Astrocyte (in vitro differentiated cells and primary cell): ENCODE measurements at regions not wholly inside any gene's neighbourhood (a gene's known extent, or its start where the extent isn't known, plus 50 kb on each side); places are given as distances from the start of the nearest gene placed in this dataset.

Experiments
- DNase-seq: peaks from one replicate; pipeline ENCODE4 v3.0.0-alpha.2; 2010; ENCODE audit warnings: low read depth
- FAIRE-seq: peaks from 2 replicates; lab custom pipeline; 2011; peaks lifted over from hg19 to GRCh38; lab: Jason Lieb, UNC
- H2AFZ ChIP-seq: 2 replicates; pipeline ENCODE4 v1.6.0; 2012; ENCODE audit warnings: low read depth, low read length, inconsistent platforms
- H3K27ac ChIP-seq: 2 replicates; pipeline ENCODE4 v1.5.1; 2011; ENCODE audit warnings: low read depth, low read length, inconsistent platforms
- H3K27me3 ChIP-seq: 2 replicates; pipeline ENCODE4 v1.6.0; 2011; ENCODE audit warnings: low read length, inconsistent platforms; ENCODE audit not compliant: insufficient read depth
- H3K36me3 ChIP-seq: 2 replicates; pipeline ENCODE4 v1.5.1; 2011; ENCODE audit warnings: low read length, inconsistent platforms; ENCODE audit not compliant: insufficient read depth
- H3K4me1 ChIP-seq: 2 replicates; pipeline ENCODE4 v1.5.1; 2011; ENCODE audit warnings: low read length, inconsistent platforms; ENCODE audit not compliant: insufficient read depth
- H3K4me2 ChIP-seq: 2 replicates; pipeline ENCODE4 v1.6.0; 2012; ENCODE audit warnings: low read length, inconsistent platforms
- H3K4me3 ChIP-seq: 2 replicates; pipeline ENCODE4 v1.5.1; 2011; ENCODE audit warnings: low read depth, mild to moderate bottlenecking, low read length, inconsistent platforms; ENCODE audit not compliant: insufficient read depth
- H3K79me2 ChIP-seq: 2 replicates; pipeline ENCODE4 v1.6.0; 2012; ENCODE audit warnings: mild to moderate bottlenecking, low read length, inconsistent platforms; ENCODE audit not compliant: insufficient read depth
- H3K9ac ChIP-seq: 2 replicates; pipeline ENCODE4 v1.6.0; 2012; ENCODE audit warnings: mild to moderate bottlenecking, low read length, inconsistent platforms
- H3K9me3 ChIP-seq: 2 replicates; pipeline ENCODE4 v1.5.1; 2012; ENCODE audit warnings: low read depth, mild to moderate bottlenecking, low read length, inconsistent platforms; ENCODE audit not compliant: insufficient read depth
- H4K20me1 ChIP-seq: 2 replicates; pipeline ENCODE4 v1.6.0; 2012; ENCODE audit warnings: low read length, inconsistent platforms; ENCODE audit not compliant: insufficient read depth
- H3K27ac Mint-ChIP-seq: one replicate; pipeline ENCODE4 v1.8.0; 2021; ENCODE audit warnings: mild to moderate bottlenecking, mixed read lengths; ENCODE audit not compliant: unreplicated experiment
- H3K27me3 Mint-ChIP-seq: one replicate; pipeline ENCODE4 v1.8.0; 2021; ENCODE audit warnings: low read depth, mixed read lengths; ENCODE audit not compliant: unreplicated experiment
- H3K36me3 Mint-ChIP-seq: one replicate; pipeline ENCODE4 v1.8.0; 2021; ENCODE audit warnings: low read depth, mixed read lengths; ENCODE audit not compliant: unreplicated experiment
- H3K4me1 Mint-ChIP-seq: one replicate; pipeline ENCODE4 v1.8.0; 2021; ENCODE audit warnings: low read depth, mixed read lengths; ENCODE audit not compliant: unreplicated experiment
- H3K4me3 Mint-ChIP-seq: one replicate; pipeline ENCODE4 v1.8.0; 2021; ENCODE audit warnings: mild to moderate bottlenecking, moderate library complexity, mixed read lengths; ENCODE audit not compliant: unreplicated experiment
- H3K9me3 Mint-ChIP-seq: one replicate; pipeline ENCODE4 v1.8.0; 2021; ENCODE audit warnings: mild to moderate bottlenecking, mixed read lengths; ENCODE audit not compliant: unreplicated experiment
- EZH2 ChIP-seq: IDR thresholded peaks from 2 replicates; pipeline ENCODE4 v1.6.1; 2012; ENCODE audit warnings: mild to moderate bottlenecking, low read length, inconsistent platforms; ENCODE audit not compliant: insufficient read depth
- TF ChIP-seq, protein P1 (sequence below): IDR thresholded peaks from 2 replicates; pipeline ENCODE4 v1.5.1; 2011; ENCODE audit warnings: low read depth, mild to moderate bottlenecking, inconsistent platforms, low read length, moderate library complexity; ENCODE audit not compliant: insufficient read depth

DNA sequence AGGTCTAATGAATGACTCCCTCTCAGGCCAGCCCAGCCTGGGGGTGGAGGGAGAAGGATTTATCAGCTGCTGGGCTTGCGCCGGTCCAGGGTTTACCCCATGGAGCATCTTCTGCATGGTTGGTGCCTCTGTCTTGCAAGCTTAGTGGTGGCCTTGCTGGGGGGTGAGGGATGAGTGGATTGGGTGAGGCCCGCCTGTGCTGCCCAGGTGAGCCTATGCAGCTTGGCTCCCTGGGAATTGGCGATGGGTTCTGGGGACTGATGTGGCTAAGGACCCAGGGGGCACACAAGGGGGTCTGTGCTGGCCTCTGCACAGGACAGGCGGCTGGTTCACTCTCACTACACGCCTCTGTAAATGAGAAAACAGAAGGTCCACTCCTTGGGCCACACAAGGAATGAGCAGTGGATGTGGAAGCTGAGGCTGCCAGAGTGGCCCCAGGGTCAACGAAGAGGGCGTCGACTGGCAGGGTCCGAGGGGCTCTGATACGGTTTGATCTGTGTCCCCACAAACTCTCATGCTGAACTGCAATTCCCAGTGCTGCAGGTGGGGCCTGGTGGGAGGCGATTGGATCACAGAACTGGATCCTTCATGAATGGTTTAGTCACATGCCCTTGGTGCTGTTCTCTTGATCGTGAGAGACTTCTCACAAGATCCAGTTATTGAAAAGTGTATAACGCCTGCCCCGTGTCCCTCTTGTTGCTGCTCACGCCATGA is 151.6 kb upstream of the HDAC4 start:
- Histone ChIP-seq H3K9ac (no peak overlapping the region), H2AFZ (no peak overlapping the region), H3K4me1 (no peaks in the 10 kb centered on the region), H3K36me3 (no peaks in the 10 kb centered on the region), H3K27me3 (no peaks in the 10 kb centered on the region), H3K9me3 (no peaks in the 10 kb centered on the region), H3K4me3 (no peak overlapping the region), H3K27ac (no peak overlapping the region), H3K79me2 (no peaks in the 10 kb centered on the region), H3K4me2 (no peak overlapping the region), H4K20me1 (no peaks in the 10 kb centered on the region)
- DNase-seq (no peak), FAIRE-seq (no peak)
- H3K4me1 Mint-ChIP-seq: no peaks in the 10 kb centered on the region
- H3K9me3 Mint-ChIP-seq: no peaks in the 10 kb centered on the region
- TF ChIP-seq EZH2: no peak
- TF ChIP-seq, protein P1, sequence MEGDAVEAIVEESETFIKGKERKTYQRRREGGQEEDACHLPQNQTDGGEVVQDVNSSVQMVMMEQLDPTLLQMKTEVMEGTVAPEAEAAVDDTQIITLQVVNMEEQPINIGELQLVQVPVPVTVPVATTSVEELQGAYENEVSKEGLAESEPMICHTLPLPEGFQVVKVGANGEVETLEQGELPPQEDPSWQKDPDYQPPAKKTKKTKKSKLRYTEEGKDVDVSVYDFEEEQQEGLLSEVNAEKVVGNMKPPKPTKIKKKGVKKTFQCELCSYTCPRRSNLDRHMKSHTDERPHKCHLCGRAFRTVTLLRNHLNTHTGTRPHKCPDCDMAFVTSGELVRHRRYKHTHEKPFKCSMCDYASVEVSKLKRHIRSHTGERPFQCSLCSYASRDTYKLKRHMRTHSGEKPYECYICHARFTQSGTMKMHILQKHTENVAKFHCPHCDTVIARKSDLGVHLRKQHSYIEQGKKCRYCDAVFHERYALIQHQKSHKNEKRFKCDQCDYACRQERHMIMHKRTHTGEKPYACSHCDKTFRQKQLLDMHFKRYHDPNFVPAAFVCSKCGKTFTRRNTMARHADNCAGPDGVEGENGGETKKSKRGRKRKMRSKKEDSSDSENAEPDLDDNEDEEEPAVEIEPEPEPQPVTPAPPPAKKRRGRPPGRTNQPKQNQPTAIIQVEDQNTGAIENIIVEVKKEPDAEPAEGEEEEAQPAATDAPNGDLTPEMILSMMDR: no peak
- no peaks in the 10 kb centered on the region for H3K36me3 Mint-ChIP-seq
- no peak overlapping the region for H3K27ac Mint-ChIP-seq
- H3K4me3 Mint-ChIP-seq: no peak overlapping the region
- H3K27me3 Mint-ChIP-seq: peaks cover 49% of the 10 kb centered on the region

DNA sequence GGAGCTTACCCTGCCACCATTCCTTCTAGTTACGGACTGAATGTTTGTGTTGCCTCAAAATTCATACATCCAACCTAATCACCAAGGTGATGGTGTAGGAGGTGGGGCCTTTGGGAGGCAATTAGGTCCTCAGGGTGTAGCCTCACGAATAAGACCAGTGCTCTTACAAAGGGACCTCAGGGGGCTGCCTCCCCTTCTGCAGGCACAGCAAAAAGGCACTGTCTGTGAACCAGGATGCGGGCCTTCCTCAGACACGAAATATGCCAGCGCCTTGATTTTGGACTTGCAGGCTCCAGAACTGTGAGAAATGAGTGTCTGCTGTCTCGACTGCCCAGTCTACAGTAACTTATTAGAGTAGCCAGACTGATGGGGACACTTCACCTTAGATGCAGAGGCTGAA is 150.4 kb upstream of the HDAC4 start:
- H3K9me3 Mint-ChIP-seq: no peaks in the 10 kb centered on the region
- Histone ChIP-seq H2AFZ (no peak overlapping the region), H3K4me2 (no peak overlapping the region), H3K79me2 (no peaks in the 10 kb centered on the region), H3K27ac (no peak overlapping the region), H3K4me3 (no peak overlapping the region), H3K36me3 (no peaks in the 10 kb centered on the region), H3K9me3 (no peaks in the 10 kb centered on the region), H3K27me3 (no peaks in the 10 kb centered on the region), H3K4me1 (no peaks in the 10 kb centered on the region), H3K9ac (no peak overlapping the region), H4K20me1 (no peaks in the 10 kb centered on the region)
- H3K27ac Mint-ChIP-seq: no peak overlapping the region
- DNase-seq (no peak), FAIRE-seq (no peak)
- H3K4me3 Mint-ChIP-seq: no peak overlapping the region
- TF ChIP-seq, protein P1: no peak
- no peak for TF ChIP-seq EZH2
- no peaks in the 10 kb centered on the region for H3K4me1 Mint-ChIP-seq
- H3K36me3 Mint-ChIP-seq: no peaks in the 10 kb centered on the region
- H3K27me3 Mint-ChIP-seq: peaks cover 48% of the 10 kb centered on the region

DNA sequence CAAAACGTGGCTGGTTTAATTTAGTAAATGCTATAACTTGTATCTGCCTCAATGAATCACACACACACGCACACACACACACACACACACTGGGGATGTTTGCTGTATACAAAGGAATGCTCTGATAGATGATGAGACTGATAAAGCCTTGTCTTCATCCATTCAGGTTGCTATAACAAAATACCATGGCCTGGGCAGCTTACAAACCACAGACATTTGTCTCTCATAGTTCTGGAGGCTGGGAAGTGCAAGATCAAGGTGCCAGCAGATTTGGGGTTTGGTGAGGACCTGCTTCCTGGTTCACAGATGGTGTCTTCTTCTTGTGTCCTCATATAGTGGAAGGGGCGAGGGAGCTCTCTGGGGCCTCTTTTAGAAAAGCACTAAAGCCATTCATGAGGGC is 149.5 kb upstream of the HDAC4 start:
- Mint-ChIP-seq H3K36me3 (no peaks in the 10 kb centered on the region), H3K27me3 (peaks cover 56% of the 10 kb centered on the region), H3K27ac (no peak overlapping the region), H3K4me1 (no peaks in the 10 kb centered on the region), H3K4me3 (no peak overlapping the region), H3K9me3 (no peaks in the 10 kb centered on the region)
- H2AFZ ChIP-seq: no peak overlapping the region
- H3K9ac ChIP-seq: no peak overlapping the region
- H3K79me2 ChIP-seq: no peaks in the 10 kb centered on the region
- no peaks in the 10 kb centered on the region for H4K20me1 ChIP-seq
- no peaks in the 10 kb centered on the region for H3K36me3 ChIP-seq
- no peak overlapping the region for H3K27ac ChIP-seq
- FAIRE-seq (no peak), DNase-seq (no peak)
- no peak overlapping the region for H3K4me3 ChIP-seq
- H3K4me1 ChIP-seq: no peaks in the 10 kb centered on the region
- TF ChIP-seq, protein P1: no peak
- no peak for TF ChIP-seq EZH2
- H3K27me3 ChIP-seq: no peaks in the 10 kb centered on the region
- H3K9me3 ChIP-seq: no peaks in the 10 kb centered on the region
- H3K4me2 ChIP-seq: no peak overlapping the region
